CD14-positive monocyte (primary cell): ENCODE measurements at regions not wholly inside any gene's neighbourhood (a gene's known extent, or its start where the extent isn't known, plus 50 kb on each side); places are given as distances from the start of the nearest gene placed in this dataset.

Source experiments
- DNase-seq, 3 donors: peaks; one replicate each; pipeline ENCODE4 v3.0.0-alpha.2; 2011 to 2022
- H2AFZ ChIP-seq: 2 replicates; pipeline ENCODE4 v1.6.0; 2012; ENCODE audit warnings: mild to moderate bottlenecking, low read depth, low read length, inconsistent platforms; ENCODE audit not compliant: insufficient read depth, poor library complexity, severe bottlenecking
- H3K27ac ChIP-seq, 2 donors: 1 replicate in 1 of 2; 2 replicates in 1 of 2; pipeline ENCODE4 v1.5.1; 2012 to 2013; ENCODE audit warnings: low read length in 2 of 2, control low read depth in 1 of 2, inconsistent platforms in 1 of 2, low read depth in 1 of 2, mild to moderate bottlenecking in 1 of 2
- H3K27me3 ChIP-seq, 2 donors: one replicate each; pipeline versions ENCODE4 v1.6.0 to v1.6.1; 2011 to 2013; ENCODE audit warnings: low read length in 2 of 2; ENCODE audit not compliant: control insufficient read depth in 2 of 2, insufficient read depth in 2 of 2
- H3K36me3 ChIP-seq, 2 donors: replicated peaks in 1 of 2; 1 replicate in 1 of 2; 2 replicates in 1 of 2; pipeline versions ENCODE4 v1.5.1 to v1.6.1; 2012 to 2013; ENCODE audit warnings: low read length in 2 of 2, control low read depth in 1 of 2, inconsistent platforms in 1 of 2, mild to moderate bottlenecking in 1 of 2; ENCODE audit not compliant: insufficient read depth in 2 of 2, control insufficient read depth in 1 of 2
- H3K4me1 ChIP-seq, 2 donors: 1 replicate in 1 of 2; 2 replicates in 1 of 2; pipeline versions ENCODE4 v1.5.1 to v1.6.1; 2012 to 2013; ENCODE audit warnings: low read length in 2 of 2, control low read depth in 1 of 2, inconsistent platforms in 1 of 2, mild to moderate bottlenecking in 1 of 2, moderate library complexity in 1 of 2; ENCODE audit not compliant: insufficient read depth in 2 of 2, control insufficient read depth in 1 of 2
- H3K4me2 ChIP-seq: replicated peaks from 2 replicates; pipeline ENCODE3; 2012; ENCODE audit warnings: low read length, moderate library complexity, mild to moderate bottlenecking; ENCODE audit not compliant: poor library complexity, severe bottlenecking; ENCODE audit errors: extremely low read depth
- H3K4me3 ChIP-seq, 3 experiments: fragments of 200-600 bp in 1 of 3; sonication (generic) in 1 of 3; replicated peaks in 1 of 3; 1 replicate in 2 of 3; 2 replicates in 1 of 3; pipeline ENCODE4 v1.5.1; 2011 to 2013; ENCODE audit warnings: low read length in 3 of 3, mild to moderate bottlenecking in 3 of 3, control low read depth in 2 of 3, low read depth in 2 of 3, inconsistent platforms in 1 of 3, moderate library complexity in 1 of 3
- H3K79me2 ChIP-seq: 2 replicates; pipeline ENCODE4 v1.6.0; 2012; ENCODE audit warnings: mild to moderate bottlenecking, control low read depth, inconsistent platforms, low read length, moderate library complexity; ENCODE audit not compliant: insufficient read depth
- H3K9ac ChIP-seq: 2 replicates; pipeline ENCODE4 v1.6.0; 2017; ENCODE audit warnings: low read length, mild to moderate bottlenecking; ENCODE audit not compliant: insufficient read depth, poor library complexity, severe bottlenecking
- H3K9me3 ChIP-seq, 2 donors: replicated peaks in 1 of 2; 1 replicate in 1 of 2; 2 replicates in 1 of 2; pipeline versions ENCODE4 v1.5.1 to v1.6.1; 2012 to 2013; ENCODE audit warnings: low read length in 2 of 2, control low read depth in 1 of 2; ENCODE audit not compliant: control insufficient read depth in 1 of 2, insufficient read depth in 1 of 2
- H4K20me1 ChIP-seq: 2 replicates; pipeline ENCODE4 v1.6.0; 2012; ENCODE audit warnings: mild to moderate bottlenecking, low read length, control low read depth, moderate library complexity; ENCODE audit not compliant: insufficient read depth
- H3K27ac Mint-ChIP-seq, 7 donors: one replicate each; pipeline ENCODE4 v1.8.0; 2020; ENCODE audit warnings: mild to moderate bottlenecking in 7 of 7, mixed read lengths in 7 of 7, moderate library complexity in 6 of 7, inconsistent platforms in 2 of 7
- H3K27me3 Mint-ChIP-seq, 3 donors: one replicate each; pipeline ENCODE4 v1.8.0; 2021 to 2022; ENCODE audit warnings: low read depth in 3 of 3, mild to moderate bottlenecking in 3 of 3, mixed read lengths in 3 of 3, moderate library complexity in 3 of 3, inconsistent platforms in 1 of 3
- H3K36me3 Mint-ChIP-seq, 2 donors: one replicate each; pipeline ENCODE4 v1.8.0; 2020; ENCODE audit warnings: mixed read lengths in 2 of 2, inconsistent platforms in 1 of 2, mild to moderate bottlenecking in 1 of 2
- H3K4me1 Mint-ChIP-seq: one replicate; pipeline ENCODE4 v1.8.0; 2020; ENCODE audit warnings: mild to moderate bottlenecking, mixed read lengths
- H3K4me3 Mint-ChIP-seq, 2 donors: one replicate each; pipeline ENCODE4 v1.8.0; 2020; ENCODE audit warnings: mild to moderate bottlenecking in 2 of 2, mixed read lengths in 2 of 2, moderate library complexity in 1 of 2
- H3K9me3 Mint-ChIP-seq, 7 donors: one replicate each; pipeline ENCODE4 v1.8.0; 2020 to 2022; ENCODE audit warnings: mixed read lengths in 7 of 7, mild to moderate bottlenecking in 6 of 7, moderate library complexity in 6 of 7, inconsistent platforms in 2 of 7
- WGBS: methylation state at CpG from one replicate; pipeline ENCODE4 v1.1.5; 2013; ENCODE audit warnings: missing lambda C conversion rate; ENCODE audit not compliant: insufficient coverage; 5-methylcytosine and 5-hydroxymethylcytosine counted together
- intact Hi-C, 2 donors: fragments of 100-400 bp; cut with micrococcal nuclease; formaldehyde crosslinking; loops; one replicate each; pipeline versions ENCODE4 v1.15.0 to v1.15.1; 2023
- TF ChIP-seq, protein P1 (sequence below): fragments of 200-600 bp; IDR thresholded peaks from one replicate; pipeline ENCODE4 v1.8.0; 2022; ENCODE audit warnings: antibody characterized with exemption, mild to moderate bottlenecking

DNA sequence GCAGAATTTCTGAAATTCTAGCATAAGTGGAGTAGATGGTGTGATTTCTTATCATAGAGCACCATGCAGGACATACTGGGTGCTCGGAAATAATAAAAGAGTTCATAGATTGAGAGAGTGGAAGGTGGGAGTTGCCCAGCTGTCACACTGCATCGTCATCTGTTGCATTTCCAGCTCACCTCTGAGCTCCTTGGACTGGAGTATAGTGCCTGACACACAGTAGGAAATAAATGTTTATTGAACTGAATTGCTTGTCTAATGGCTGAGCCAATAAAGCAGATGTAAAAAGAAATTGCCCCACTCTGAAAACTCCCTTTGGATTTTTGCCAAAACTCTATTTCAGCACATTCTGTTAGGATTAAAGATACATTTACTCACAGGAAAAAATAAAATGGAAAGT lies 108.9 kb upstream of the UBE2E1 start:
- DNase-seq: peak in 1 of 3 donors; percentile 14
- Mint-ChIP-seq H3K4me3 (no peak overlapping the region), H3K27ac (no peak overlapping the region), H3K36me3 (no peaks in the 10 kb centered on the region), H3K27me3 (peaks cover 0 to 2% (median 2%) of the 10 kb centered on the region in 3 donors), H3K4me1 (no peaks in the 10 kb centered on the region), H3K9me3 (peaks cover 0 to 5% (median 0%) of the 10 kb centered on the region in 7 donors)
- no peak overlapping the region for H3K9ac ChIP-seq
- H4K20me1 ChIP-seq: no peaks in the 10 kb centered on the region
- TF ChIP-seq, protein P1, sequence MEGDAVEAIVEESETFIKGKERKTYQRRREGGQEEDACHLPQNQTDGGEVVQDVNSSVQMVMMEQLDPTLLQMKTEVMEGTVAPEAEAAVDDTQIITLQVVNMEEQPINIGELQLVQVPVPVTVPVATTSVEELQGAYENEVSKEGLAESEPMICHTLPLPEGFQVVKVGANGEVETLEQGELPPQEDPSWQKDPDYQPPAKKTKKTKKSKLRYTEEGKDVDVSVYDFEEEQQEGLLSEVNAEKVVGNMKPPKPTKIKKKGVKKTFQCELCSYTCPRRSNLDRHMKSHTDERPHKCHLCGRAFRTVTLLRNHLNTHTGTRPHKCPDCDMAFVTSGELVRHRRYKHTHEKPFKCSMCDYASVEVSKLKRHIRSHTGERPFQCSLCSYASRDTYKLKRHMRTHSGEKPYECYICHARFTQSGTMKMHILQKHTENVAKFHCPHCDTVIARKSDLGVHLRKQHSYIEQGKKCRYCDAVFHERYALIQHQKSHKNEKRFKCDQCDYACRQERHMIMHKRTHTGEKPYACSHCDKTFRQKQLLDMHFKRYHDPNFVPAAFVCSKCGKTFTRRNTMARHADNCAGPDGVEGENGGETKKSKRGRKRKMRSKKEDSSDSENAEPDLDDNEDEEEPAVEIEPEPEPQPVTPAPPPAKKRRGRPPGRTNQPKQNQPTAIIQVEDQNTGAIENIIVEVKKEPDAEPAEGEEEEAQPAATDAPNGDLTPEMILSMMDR: no peak
- WGBS: 100% methylated on average over 2 of the region's 2 CpGs
- intact Hi-C loops: no loop called here
- H3K27me3 ChIP-seq: no peaks in the 10 kb centered on the region
- no peak overlapping the region for H3K4me3 ChIP-seq
- no peak overlapping the region for H2AFZ ChIP-seq
- no peak overlapping the region for H3K4me2 ChIP-seq
- no peaks in the 10 kb centered on the region for H3K79me2 ChIP-seq
- H3K27ac ChIP-seq: no peak overlapping the region
- no peaks in the 10 kb centered on the region for H3K4me1 ChIP-seq
- H3K36me3 ChIP-seq: no peaks in the 10 kb centered on the region
- H3K9me3 ChIP-seq: peaks cover 0 to 2% of the 10 kb centered on the region in 2 donors

DNA sequence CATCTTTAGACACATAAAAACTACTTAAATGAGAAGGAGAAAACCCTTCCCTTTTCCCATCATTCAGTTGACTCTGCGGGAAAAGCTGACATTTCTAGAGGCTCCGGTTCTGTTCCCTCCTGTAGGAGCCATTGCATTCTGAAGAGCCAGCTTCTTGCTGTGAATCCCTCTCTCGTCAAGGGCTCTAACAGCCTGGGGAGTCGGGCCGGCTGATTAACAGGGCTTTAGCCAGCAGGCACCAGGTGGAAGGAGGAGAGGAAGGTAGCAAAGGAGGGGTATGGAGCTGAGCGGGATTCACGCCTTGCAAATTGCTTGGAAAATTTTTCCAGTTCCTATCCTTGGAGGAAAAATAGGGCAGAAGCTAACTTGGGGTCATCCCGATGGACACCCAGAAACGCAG lies 108.3 kb upstream of the UBE2E1 start:
- Mint-ChIP-seq H3K27ac (no peak overlapping the region), H3K27me3 (peaks cover 0 to 2% (median 2%) of the 10 kb centered on the region in 3 donors), H3K4me3 (no peak overlapping the region), H3K9me3 (peaks cover 0 to 5% (median 0%) of the 10 kb centered on the region in 7 donors), H3K36me3 (no peaks in the 10 kb centered on the region), H3K4me1 (no peaks in the 10 kb centered on the region)
- Histone ChIP-seq H2AFZ (no peak overlapping the region), H4K20me1 (no peaks in the 10 kb centered on the region), H3K9ac (no peak overlapping the region), H3K27ac (no peak overlapping the region), H3K4me1 (no peaks in the 10 kb centered on the region), H3K4me3 (no peak overlapping the region), H3K9me3 (no peaks in the 10 kb centered on the region), H3K27me3 (no peaks in the 10 kb centered on the region), H3K4me2 (no peak overlapping the region), H3K79me2 (no peaks in the 10 kb centered on the region), H3K36me3 (no peaks in the 10 kb centered on the region)
- TF ChIP-seq, protein P1: no peak
- DNase-seq: no peak
- WGBS: 94% methylated on average over 6 of the region's 9 CpGs
- intact Hi-C loops: no loop called here
